ENCODE measurements at regions not wholly inside any gene's neighbourhood (a gene's known extent, or its start where the extent isn't known, plus 50 kb on each side); places are given as distances from the start of the nearest gene placed in this dataset.

DNA sequence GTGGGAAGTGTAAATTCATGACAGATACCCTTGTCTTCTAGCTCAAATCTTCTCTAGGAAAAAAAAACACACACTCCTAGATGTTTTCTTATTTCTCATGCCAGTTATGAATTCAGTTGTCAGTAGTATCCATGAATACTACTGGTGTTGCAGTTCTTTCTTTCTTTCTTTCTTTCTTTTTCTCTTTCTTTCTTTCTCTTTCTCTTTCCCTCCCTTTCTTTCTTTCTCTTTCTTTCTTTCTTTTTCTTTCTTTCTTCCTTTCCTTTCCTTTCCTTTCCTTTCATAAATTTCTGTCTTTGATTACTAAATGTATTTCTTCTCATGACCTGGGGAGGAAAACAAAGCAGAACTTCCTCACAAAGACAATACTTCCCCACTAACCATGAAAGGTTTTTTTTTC lies 253.8 kb downstream of the PCDH7 start:
- TF ChIP-seq, protein P1, sequence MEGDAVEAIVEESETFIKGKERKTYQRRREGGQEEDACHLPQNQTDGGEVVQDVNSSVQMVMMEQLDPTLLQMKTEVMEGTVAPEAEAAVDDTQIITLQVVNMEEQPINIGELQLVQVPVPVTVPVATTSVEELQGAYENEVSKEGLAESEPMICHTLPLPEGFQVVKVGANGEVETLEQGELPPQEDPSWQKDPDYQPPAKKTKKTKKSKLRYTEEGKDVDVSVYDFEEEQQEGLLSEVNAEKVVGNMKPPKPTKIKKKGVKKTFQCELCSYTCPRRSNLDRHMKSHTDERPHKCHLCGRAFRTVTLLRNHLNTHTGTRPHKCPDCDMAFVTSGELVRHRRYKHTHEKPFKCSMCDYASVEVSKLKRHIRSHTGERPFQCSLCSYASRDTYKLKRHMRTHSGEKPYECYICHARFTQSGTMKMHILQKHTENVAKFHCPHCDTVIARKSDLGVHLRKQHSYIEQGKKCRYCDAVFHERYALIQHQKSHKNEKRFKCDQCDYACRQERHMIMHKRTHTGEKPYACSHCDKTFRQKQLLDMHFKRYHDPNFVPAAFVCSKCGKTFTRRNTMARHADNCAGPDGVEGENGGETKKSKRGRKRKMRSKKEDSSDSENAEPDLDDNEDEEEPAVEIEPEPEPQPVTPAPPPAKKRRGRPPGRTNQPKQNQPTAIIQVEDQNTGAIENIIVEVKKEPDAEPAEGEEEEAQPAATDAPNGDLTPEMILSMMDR (IDR thresholded peaks at IDR 0.05) = no peak
- H3K27me3 Mint-ChIP-seq (ENCODE audit: unreplicated experiment) = no peaks in the 10 kb centered on the region
- peaks cover 8% of the 10 kb centered on the region for H3K36me3 Mint-ChIP-seq (ENCODE audit: unreplicated experiment)
- DNase-seq (ENCODE audit: extremely low spot score, unreplicated experiment) = no peak
- peaks cover 3% of the 10 kb centered on the region for H3K9me3 Mint-ChIP-seq (ENCODE audit: unreplicated experiment)
- peak overlapping the region; percentile 69 for H3K27ac Mint-ChIP-seq (ENCODE audit: unreplicated experiment)
- H3K4me1 Mint-ChIP-seq (ENCODE audit: unreplicated experiment) = peaks cover 45% of the 10 kb centered on the region
- H3K4me3 Mint-ChIP-seq (ENCODE audit: unreplicated experiment) = no peak overlapping the region

DNA sequence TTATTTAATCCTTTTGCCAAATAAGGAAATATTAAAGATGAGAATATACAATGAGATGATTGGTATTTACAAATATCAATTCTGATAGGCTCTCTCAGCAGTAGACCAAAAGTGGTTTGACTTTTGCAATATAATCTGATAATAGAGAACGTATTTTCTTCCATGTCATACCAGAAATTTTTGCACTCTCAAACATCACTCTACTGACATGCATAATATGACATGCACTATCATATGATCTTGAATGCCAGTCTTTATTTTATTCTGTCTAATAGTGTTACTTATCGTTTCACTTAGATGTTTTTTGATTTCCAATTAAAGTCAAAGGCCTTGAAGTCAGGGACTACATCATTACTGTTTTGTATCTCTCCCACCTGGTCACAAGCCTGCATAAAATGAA lies 259.2 kb downstream of the PCDH7 start:
- H3K4me3 Mint-ChIP-seq (ENCODE audit: unreplicated experiment) = no peak overlapping the region
- no peak overlapping the region for H3K27ac Mint-ChIP-seq (ENCODE audit: unreplicated experiment)
- H3K4me1 Mint-ChIP-seq (ENCODE audit: unreplicated experiment) = peaks cover 11% of the 10 kb centered on the region
- TF ChIP-seq, protein P1 (IDR thresholded peaks at IDR 0.05) = no peak
- peaks cover 11% of the 10 kb centered on the region for H3K36me3 Mint-ChIP-seq (ENCODE audit: unreplicated experiment)
- peaks cover 3% of the 10 kb centered on the region for H3K9me3 Mint-ChIP-seq (ENCODE audit: unreplicated experiment)
- H3K27me3 Mint-ChIP-seq (ENCODE audit: unreplicated experiment) = no peaks in the 10 kb centered on the region
- no peak for DNase-seq (ENCODE audit: extremely low spot score, unreplicated experiment)

DNA sequence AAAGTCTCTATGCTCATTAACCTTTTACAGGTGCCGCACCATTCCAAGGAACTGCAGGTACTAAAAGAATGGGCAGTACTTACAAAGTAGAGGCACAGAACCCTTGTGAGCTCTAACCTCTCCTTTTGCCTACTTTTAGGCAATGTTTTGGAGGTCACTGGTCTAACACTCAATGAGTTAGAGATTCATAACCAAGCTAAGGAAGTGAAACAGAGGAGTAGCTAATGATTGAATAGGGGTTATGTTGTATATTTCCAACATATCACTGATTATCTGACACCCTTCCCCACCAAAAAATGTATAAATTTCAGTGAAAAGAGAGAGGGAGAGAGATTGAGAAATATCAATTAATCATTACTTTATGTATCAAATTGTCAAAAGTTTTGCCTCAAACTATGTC lies 269.3 kb downstream of the PCDH7 start:
- Mint-ChIP-seq H3K9me3 (ENCODE audit: unreplicated experiment) (peaks cover 4% of the 10 kb centered on the region), H3K4me3 (ENCODE audit: unreplicated experiment) (no peak overlapping the region), H3K27ac (ENCODE audit: unreplicated experiment) (no peak overlapping the region), H3K27me3 (ENCODE audit: unreplicated experiment) (no peaks in the 10 kb centered on the region), H3K4me1 (ENCODE audit: unreplicated experiment) (no peaks in the 10 kb centered on the region), H3K36me3 (ENCODE audit: unreplicated experiment) (peaks cover 14% of the 10 kb centered on the region)
- TF ChIP-seq, protein P1 (IDR thresholded peaks at IDR 0.05) = no peak
- DNase-seq (ENCODE audit: extremely low spot score, unreplicated experiment) = no peak

DNA sequence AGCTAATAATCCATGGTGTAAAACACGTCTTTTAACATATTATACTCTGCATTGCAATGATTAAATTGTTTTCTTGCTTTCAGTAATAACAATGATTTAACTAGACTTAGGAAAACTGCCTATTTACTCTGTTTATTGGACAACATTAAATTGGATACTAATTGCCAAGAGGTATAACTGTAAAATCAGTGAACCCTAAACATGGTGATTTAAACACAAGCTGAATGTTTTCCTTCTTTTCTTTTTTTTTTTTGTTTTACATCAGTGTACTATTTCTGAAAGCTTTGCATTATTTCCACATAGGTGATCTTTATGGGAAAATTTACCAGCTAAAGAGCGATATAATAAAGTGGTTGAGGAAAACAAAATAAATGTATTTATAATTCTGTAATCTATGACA lies 276.7 kb downstream of the PCDH7 start:
- no peak overlapping the region for H3K4me3 Mint-ChIP-seq (ENCODE audit: unreplicated experiment)
- no peak overlapping the region for H3K27ac Mint-ChIP-seq (ENCODE audit: unreplicated experiment)
- peaks cover 17% of the 10 kb centered on the region for H3K36me3 Mint-ChIP-seq (ENCODE audit: unreplicated experiment)
- H3K27me3 Mint-ChIP-seq (ENCODE audit: unreplicated experiment) = no peaks in the 10 kb centered on the region
- no peak for DNase-seq (ENCODE audit: extremely low spot score, unreplicated experiment)
- TF ChIP-seq, protein P1 (IDR thresholded peaks at IDR 0.05) = no peak
- H3K9me3 Mint-ChIP-seq (ENCODE audit: unreplicated experiment) = peaks cover 8% of the 10 kb centered on the region
- no peaks in the 10 kb centered on the region for H3K4me1 Mint-ChIP-seq (ENCODE audit: unreplicated experiment)

DNA sequence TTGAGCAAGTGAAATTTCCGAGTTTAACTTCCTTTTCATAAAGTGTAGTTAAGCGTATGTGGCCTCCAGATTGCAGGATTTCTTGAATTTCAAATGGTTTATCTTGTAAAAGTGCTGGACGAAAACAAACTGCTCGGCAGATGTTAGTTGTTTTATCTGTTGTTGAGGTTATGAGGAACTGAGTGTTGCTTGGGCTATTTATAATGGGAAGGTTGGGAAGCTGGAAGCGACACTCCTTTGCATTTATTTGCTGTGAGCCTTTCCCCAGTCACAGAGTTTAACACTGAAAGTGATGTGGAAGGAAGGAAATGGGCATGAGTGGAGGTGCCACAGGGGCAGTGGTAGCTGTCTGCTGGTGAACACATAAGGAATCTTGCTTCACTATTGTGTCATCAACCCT lies 284.9 kb downstream of the PCDH7 start:
- Mint-ChIP-seq H3K4me3 (ENCODE audit: unreplicated experiment) (no peak overlapping the region), H3K36me3 (ENCODE audit: unreplicated experiment) (peaks cover 4% of the 10 kb centered on the region)
- DNase-seq (ENCODE audit: extremely low spot score, unreplicated experiment) = no peak

More for the DNA sequence above, 284.9 kb downstream of the PCDH7 start:
- H3K9me3 Mint-ChIP-seq (ENCODE audit: unreplicated experiment) = no peaks in the 10 kb centered on the region
- no peak overlapping the region for H3K27ac Mint-ChIP-seq (ENCODE audit: unreplicated experiment)
- TF ChIP-seq, protein P1 (IDR thresholded peaks at IDR 0.05) = no peak
- peaks cover 14% of the 10 kb centered on the region for H3K4me1 Mint-ChIP-seq (ENCODE audit: unreplicated experiment)
- H3K27me3 Mint-ChIP-seq (ENCODE audit: unreplicated experiment) = no peaks in the 10 kb centered on the region
